D721Med (cell line): ENCODE measurements at regions not wholly inside any gene's neighbourhood (a gene's known extent, or its start where the extent isn't known, plus 50 kb on each side); places are given as distances from the start of the nearest gene placed in this dataset.

Experiments used
- DNase-seq: peaks from one replicate; pipeline ENCODE4 v3.0.0; 2011; ENCODE audit warnings: low spot score; ENCODE audit not compliant: insufficient read length
- FAIRE-seq: peaks from 2 replicates; lab custom pipeline; 2011; peaks lifted over from hg19 to GRCh38; lab: Jason Lieb, UNC
- CTCF ChIP-seq: IDR thresholded peaks from 2 replicates; pipeline ENCODE4 v1.5.1; 2012; ENCODE audit warnings: mild to moderate bottlenecking, control low read depth; ENCODE audit not compliant: insufficient read depth; ENCODE audit errors: missing control alignments

GRCh38 chrX:106363214-106363613, 195.1 kb downstream of the PWWP3B start:
- DNase-seq (no peak), FAIRE-seq (no peak)
- no peak for TF ChIP-seq CTCF

- no peak for TF ChIP-seq CTCF
- FAIRE-seq, result no peak
- DNase-seq, result no peak
Observed at GRCh38 chrX:106378616-106379015, 210.5 kb downstream of the PWWP3B start.

DNA sequence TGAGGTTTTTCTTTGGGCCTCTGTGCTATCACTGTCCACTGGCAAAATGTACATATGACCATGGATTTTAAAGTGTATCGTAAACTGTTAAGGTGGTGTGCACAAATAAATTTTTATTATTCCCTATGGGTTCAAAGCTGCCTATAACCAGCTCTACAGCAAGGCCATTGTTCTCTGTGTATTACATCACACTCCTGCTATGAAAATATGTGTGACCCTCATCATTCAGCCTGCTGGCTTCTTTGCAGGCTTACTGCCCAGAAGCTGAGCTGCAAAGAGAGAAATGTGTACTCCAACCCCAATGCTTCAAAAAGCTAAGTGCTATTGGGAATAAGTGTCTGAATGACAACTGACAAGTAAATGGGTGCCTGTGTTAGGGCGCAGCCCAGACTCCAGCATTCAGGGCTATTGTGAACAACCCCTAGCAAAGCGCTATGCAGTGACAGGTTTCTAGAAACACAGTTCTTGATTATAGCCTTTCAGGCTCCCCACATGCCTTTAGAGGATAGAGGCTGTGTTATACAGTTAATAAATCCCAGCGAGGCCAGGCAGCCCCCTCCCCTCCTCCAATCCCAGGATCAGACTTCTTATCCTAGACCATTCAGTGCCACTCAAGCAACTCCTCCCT, 220.4 kb upstream of the RADX start:
- DNase-seq, result no peak
- TF ChIP-seq CTCF, result no peak
- no peak for FAIRE-seq

DNA sequence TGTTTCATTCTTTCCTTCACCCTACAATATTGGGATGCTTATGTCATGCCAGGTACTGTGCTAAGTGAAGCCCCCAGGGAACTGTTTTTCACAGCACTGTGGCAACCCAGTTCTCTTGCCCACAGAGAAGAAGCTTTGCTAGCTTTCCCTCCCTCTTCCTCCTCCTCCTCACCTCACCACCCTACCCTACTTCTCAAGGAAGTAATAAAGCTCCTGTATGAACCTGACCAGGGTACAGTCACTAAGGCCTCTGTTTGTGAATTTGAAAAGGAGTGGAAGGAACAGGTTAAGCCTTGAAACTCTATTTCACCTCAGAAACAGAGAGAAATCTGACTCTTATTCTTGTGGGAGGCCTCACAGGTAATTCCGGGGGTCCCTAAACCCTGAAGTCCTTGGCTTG, 219.4 kb upstream of the RADX start:
- TF ChIP-seq CTCF, result no peak
- DNase-seq (no peak), FAIRE-seq (no peak)

DNA sequence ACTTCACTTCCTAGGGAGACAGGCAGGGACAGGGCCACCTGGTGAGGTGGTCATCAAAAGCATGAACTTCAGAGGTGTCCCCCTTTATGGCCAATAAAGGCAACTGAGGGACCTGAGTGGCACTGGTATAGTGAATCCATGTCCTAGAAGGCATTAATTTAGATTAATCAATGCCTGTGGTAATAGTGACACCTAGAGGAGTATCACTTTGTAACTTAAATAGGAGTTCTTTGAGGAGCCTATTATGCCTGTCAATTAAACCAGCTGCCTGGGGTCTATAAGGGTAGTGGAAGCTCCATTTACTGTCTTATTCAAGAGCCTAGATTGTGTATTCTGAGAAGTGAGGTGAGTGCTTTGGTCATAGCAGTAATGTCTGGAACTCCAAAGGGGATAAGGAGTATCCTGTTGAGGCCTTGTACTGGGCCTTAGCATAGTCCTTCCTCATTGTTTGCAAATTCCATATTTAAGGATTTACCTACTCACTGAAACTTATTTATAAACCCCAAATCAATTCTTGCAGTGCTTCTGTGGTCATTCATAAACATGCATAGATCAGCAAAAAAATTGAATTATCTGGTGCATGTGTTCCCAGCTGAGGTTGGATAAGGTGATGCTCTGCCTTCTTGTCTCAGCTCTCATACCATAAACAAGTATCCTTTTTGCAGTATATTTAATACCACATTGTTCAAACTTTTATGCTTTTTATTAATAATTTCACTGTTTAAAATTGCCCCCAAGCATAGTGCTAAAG, 213.8 kb upstream of the RADX start:
- no peak for FAIRE-seq
- no peak for DNase-seq
- no peak for TF ChIP-seq CTCF

GRCh38 chrX:106401965-106402559, 209.7 kb upstream of the RADX start:
- FAIRE-seq (no peak), DNase-seq (no peak)
- no peak for TF ChIP-seq CTCF

- FAIRE-seq (no peak), DNase-seq (no peak)
- TF ChIP-seq CTCF, result no peak
Observed at GRCh38 chrX:106404512-106404911, 207.3 kb upstream of the RADX start.
